Breast epithelium (tissue), 4 donors: ENCODE measurements at regions not wholly inside any gene's neighbourhood (a gene's known extent, or its start where the extent isn't known, plus 50 kb on each side); places are given as distances from the start of the nearest gene placed in this dataset.

Source experiments
- DNase-seq, 2 donors: peaks; one replicate each; pipeline ENCODE4 v3.0.0-alpha.2; 2019; ENCODE audit warnings: low spot score in 2 of 2
- H3K27ac ChIP-seq, 2 donors: fragments of 200-600 bp; sonication (generic) in 1 of 2; one replicate each; pipeline ENCODE4 v1.5.1; 2016 to 2019; ENCODE audit warnings: mild to moderate bottlenecking in 1 of 2
- H3K27me3 ChIP-seq, 2 donors: fragments of 200-600 bp; sonication (generic) in 1 of 2; one replicate each; pipeline versions ENCODE4 v1.5.1 to v1.6.0; 2017 to 2019; ENCODE audit warnings: control low read depth in 1 of 2, mild to moderate bottlenecking in 1 of 2
- H3K36me3 ChIP-seq: fragments of 200-600 bp; one replicate; pipeline ENCODE4 v1.5.1; 2019
- H3K4me1 ChIP-seq, 2 donors: fragments of 200-600 bp; sonication (generic); one replicate each; pipeline ENCODE4 v1.5.1; 2016 to 2019; ENCODE audit warnings: control low read depth in 1 of 2
- H3K4me3 ChIP-seq, 3 donors: fragments of 200-600 bp; sonication (generic); 1 replicate in 2 of 3; 2 replicates in 1 of 3; pipeline ENCODE4 v1.5.1; 2016 to 2019; ENCODE audit warnings: mild to moderate bottlenecking in 3 of 3, moderate library complexity in 2 of 3
- H3K9me3 ChIP-seq, 2 donors: fragments of 200-600 bp; sonication (generic) in 1 of 2; one replicate each; pipeline ENCODE4 v1.5.1; 2016 to 2019; ENCODE audit warnings: control low read depth in 1 of 2
- CTCF ChIP-seq, 3 donors: fragments of 450-650 bp; IDR thresholded peaks; one replicate each; pipeline ENCODE4 v1.5.1; 2016 to 2017; ENCODE audit warnings: antibody characterized with exemption in 3 of 3, mild to moderate bottlenecking in 3 of 3, moderate library complexity in 3 of 3
- POLR2A ChIP-seq: fragments of 450-650 bp; IDR thresholded peaks from one replicate; pipeline ENCODE4 v1.6.1; 2016; ENCODE audit warnings: antibody characterized with exemption, mild to moderate bottlenecking, moderate library complexity
- POLR2AphosphoS5 ChIP-seq, 3 donors: sonication (generic); formaldehyde crosslinking; IDR thresholded peaks; one replicate each; pipeline ENCODE4 v1.6.1; 2017; ENCODE audit warnings: antibody characterized with exemption in 3 of 3
- intact Hi-C: fragments of 100-400 bp; cut with DNase I; formaldehyde crosslinking; loops from one replicate; pipeline ENCODE4 v1.15.1; 2023; ENCODE audit warnings: low total_unique reads

- DNase-seq = no peak
- no peaks in the 10 kb centered on the region for H3K27me3 ChIP-seq
- TF ChIP-seq POLR2A (no peak), POLR2AphosphoS5 (IDR thresholded peaks at IDR 0.05) (no peak)
- H3K4me1 ChIP-seq = no peaks in the 10 kb centered on the region
- H3K9me3 ChIP-seq = no peaks in the 10 kb centered on the region
- H3K4me3 ChIP-seq = no peak overlapping the region
- intact Hi-C loops = no loop called here
- no peak overlapping the region for H3K27ac ChIP-seq
- H3K36me3 ChIP-seq = no peaks in the 10 kb centered on the region
These were observed 2073.5 kb downstream of the LRRC4C start for GRCh38 chr11:39385911-39386310.

- intact Hi-C loops = loop anchor here (10.0 kb wide), 1 partner anchor 1010 kb away; no protein-coding TSS in a partner anchor
- H3K4me3 ChIP-seq = no peak overlapping the region
- H3K4me1 ChIP-seq = no peaks in the 10 kb centered on the region
- H3K9me3 ChIP-seq = no peaks in the 10 kb centered on the region
- no peak for DNase-seq
- no peaks in the 10 kb centered on the region for H3K36me3 ChIP-seq
- H3K27me3 ChIP-seq = no peaks in the 10 kb centered on the region
- no peak for TF ChIP-seq POLR2AphosphoS5 (IDR thresholded peaks at IDR 0.05)
- peak in 1 of 3 donors; percentile 32 for TF ChIP-seq CTCF (IDR thresholded peaks at IDR 0.05)
- H3K27ac ChIP-seq = no peak overlapping the region
These were observed 2084.3 kb downstream of the LRRC4C start for GRCh38 chr11:39374963-39375698.

- Histone ChIP-seq H3K4me3 (no peak overlapping the region), H3K36me3 (no peaks in the 10 kb centered on the region), H3K27me3 (no peaks in the 10 kb centered on the region), H3K9me3 (no peaks in the 10 kb centered on the region), H3K4me1 (no peaks in the 10 kb centered on the region), H3K27ac (no peak overlapping the region)
- intact Hi-C loops = no loop called here
- no peak for DNase-seq
- no peak for TF ChIP-seq CTCF (IDR thresholded peaks at IDR 0.05)
- TF ChIP-seq POLR2AphosphoS5 (IDR thresholded peaks at IDR 0.05) = no peak
- no peak for TF ChIP-seq POLR2A
These were observed 2091.9 kb downstream of the LRRC4C start for GRCh38 chr11:39367534-39367933.

- no peaks in the 10 kb centered on the region for H3K9me3 ChIP-seq
- no peaks in the 10 kb centered on the region for H3K4me1 ChIP-seq
- DNase-seq = no peak
- intact Hi-C loops = no loop called here
- H3K27ac ChIP-seq = no peak overlapping the region
- no peak for TF ChIP-seq POLR2A
- no peak for TF ChIP-seq POLR2AphosphoS5 (IDR thresholded peaks at IDR 0.05)
- TF ChIP-seq CTCF (IDR thresholded peaks at IDR 0.05) = no peak
- no peaks in the 10 kb centered on the region for H3K36me3 ChIP-seq
- no peaks in the 10 kb centered on the region for H3K27me3 ChIP-seq
- H3K4me3 ChIP-seq = no peak overlapping the region
These were observed 2093.5 kb downstream of the LRRC4C start for GRCh38 chr11:39365809-39366436.

GRCh38 chr11:39363571-39363970 is 2095.9 kb downstream of the LRRC4C start:
- TF ChIP-seq POLR2AphosphoS5 (IDR thresholded peaks at IDR 0.05) (no peak), POLR2A (no peak), CTCF (IDR thresholded peaks at IDR 0.05) (no peak)
- H3K27ac ChIP-seq = no peak overlapping the region

More at GRCh38 chr11:39363571-39363970, 2095.9 kb downstream of the LRRC4C start:
- intact Hi-C loops = no loop called here
- Histone ChIP-seq H3K27me3 (no peaks in the 10 kb centered on the region), H3K4me3 (no peak overlapping the region), H3K4me1 (no peaks in the 10 kb centered on the region), H3K36me3 (no peaks in the 10 kb centered on the region), H3K9me3 (no peaks in the 10 kb centered on the region)
- DNase-seq = no peak
